IPS-18a (cell line): ENCODE measurements at regions not wholly inside any gene's neighbourhood (a gene's known extent, or its start where the extent isn't known, plus 50 kb on each side); places are given as distances from the start of the nearest gene placed in this dataset.
"Not testable (repeated sequence)": the region's sequence is repeated elsewhere in the genome, so short reads cannot be mapped to it uniquely, and the experiment has no call there.

Experiments
- H3K27ac ChIP-seq: one replicate; pipeline ENCODE4 v1.5.1; 2013; ENCODE audit warnings: low read length
- H3K27me3 ChIP-seq: one replicate; pipeline ENCODE4 v1.6.1; 2013; ENCODE audit warnings: mild to moderate bottlenecking, low read length; ENCODE audit not compliant: control insufficient read depth, insufficient read depth
- H3K36me3 ChIP-seq: one replicate; pipeline ENCODE4 v1.6.1; 2013; ENCODE audit warnings: low read depth, low read length; ENCODE audit not compliant: control insufficient read depth
- H3K4me1 ChIP-seq: one replicate; pipeline ENCODE4 v1.6.1; 2013; ENCODE audit warnings: low read depth, low read length; ENCODE audit not compliant: control insufficient read depth
- H3K4me3 ChIP-seq: one replicate; pipeline ENCODE4 v1.5.1; 2013; ENCODE audit warnings: low read length
- H3K9ac ChIP-seq: one replicate; pipeline ENCODE4 v1.6.1; 2013; ENCODE audit warnings: mild to moderate bottlenecking, low read length, moderate library complexity
- H3K9me3 ChIP-seq: one replicate; pipeline ENCODE4 v1.6.1; 2013; ENCODE audit warnings: low read depth, low read length; ENCODE audit not compliant: control insufficient read depth

DNA sequence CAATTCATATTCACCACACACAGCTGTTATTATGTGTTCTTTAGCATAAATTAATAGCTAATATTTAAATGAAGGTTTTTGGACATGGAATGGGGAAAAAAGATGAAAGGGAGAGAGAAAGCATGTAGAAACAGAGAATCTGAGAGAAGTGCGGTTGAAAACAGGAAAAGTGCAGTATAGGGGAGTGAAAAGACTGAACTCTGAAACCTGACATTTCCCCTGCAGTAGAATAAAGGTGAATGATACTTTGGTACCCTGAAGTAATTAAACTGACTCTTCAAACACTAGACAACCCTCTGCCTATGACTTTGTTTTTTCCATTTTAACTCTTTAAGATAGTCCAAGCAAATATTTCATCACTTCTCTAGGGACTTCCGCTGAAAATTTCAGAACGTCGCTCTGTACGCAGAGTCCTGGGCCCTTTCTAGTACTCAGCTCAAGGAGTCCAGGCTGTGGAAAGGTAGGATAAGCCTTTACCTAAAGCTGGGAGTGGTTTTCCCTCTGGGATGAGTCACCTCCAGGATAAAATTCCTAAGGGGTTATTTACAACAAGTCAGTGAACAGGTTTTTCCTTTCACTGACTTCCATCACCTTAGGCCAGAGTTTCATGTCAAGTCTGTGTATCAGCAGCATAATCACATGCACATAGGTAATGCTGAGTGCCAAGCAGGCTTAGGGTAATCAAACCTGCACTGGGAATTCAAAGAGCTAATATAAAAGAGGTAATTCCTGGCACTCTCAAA is 614.5 kb downstream of the PKHD1 start:
- peaks cover 4% of the 10 kb centered on the region for H3K4me1 ChIP-seq
- no peak overlapping the region for H3K9ac ChIP-seq
- H3K27me3 ChIP-seq = no peaks in the 10 kb centered on the region
- H3K4me3 ChIP-seq = no peak overlapping the region
- H3K27ac ChIP-seq = no peak overlapping the region
- no peaks in the 10 kb centered on the region for H3K9me3 ChIP-seq
- no peaks in the 10 kb centered on the region for H3K36me3 ChIP-seq

DNA sequence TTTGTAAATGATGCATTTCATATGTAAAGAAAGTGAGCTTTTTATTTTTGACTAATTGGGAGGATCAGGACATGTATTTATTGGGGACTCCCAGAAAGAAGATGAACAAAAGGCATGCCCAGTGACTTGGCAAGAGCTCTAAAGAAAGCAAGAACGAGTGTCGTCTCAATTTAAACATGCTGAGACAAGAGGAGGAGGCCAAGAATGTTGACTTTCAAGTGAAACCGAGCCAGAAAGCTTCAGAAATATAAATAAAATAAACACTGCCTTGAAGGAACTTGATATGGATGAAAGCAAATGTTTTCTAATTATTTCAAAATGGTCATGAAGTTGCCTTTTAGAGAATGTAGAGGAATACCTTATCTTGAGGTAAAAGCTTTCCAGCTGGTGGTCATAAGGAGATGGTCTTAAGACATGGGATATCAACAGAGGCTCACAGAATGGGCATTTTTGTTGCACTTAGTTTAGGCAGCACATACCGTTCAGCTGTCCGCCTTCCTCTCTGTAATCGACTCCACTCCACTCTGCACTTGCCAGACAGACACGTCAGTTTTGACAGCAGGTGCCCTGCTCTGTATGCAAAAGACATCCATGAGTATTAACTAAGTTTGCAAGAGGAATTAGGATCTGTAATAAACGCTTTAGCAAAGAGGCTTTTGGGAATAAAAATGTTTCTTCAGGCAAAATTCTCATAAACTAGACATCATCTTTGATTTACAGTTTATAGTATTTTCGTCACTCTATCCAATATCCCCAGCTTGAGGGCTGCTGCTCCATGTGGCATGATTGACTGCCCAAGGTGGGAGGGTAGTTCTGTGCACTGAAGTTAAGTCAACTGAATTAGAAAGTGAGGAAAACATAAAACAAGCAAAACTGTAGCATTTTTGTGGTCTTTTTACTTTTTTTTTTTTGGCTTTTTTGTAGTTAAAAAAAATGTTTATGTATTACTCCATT is 613.1 kb downstream of the PKHD1 start:
- Histone ChIP-seq H3K9ac (no peak overlapping the region), H3K36me3 (no peaks in the 10 kb centered on the region), H3K27me3 (no peaks in the 10 kb centered on the region), H3K4me3 (no peak overlapping the region), H3K4me1 (peaks cover 4% of the 10 kb centered on the region), H3K27ac (no peak overlapping the region), H3K9me3 (no peaks in the 10 kb centered on the region)

DNA sequence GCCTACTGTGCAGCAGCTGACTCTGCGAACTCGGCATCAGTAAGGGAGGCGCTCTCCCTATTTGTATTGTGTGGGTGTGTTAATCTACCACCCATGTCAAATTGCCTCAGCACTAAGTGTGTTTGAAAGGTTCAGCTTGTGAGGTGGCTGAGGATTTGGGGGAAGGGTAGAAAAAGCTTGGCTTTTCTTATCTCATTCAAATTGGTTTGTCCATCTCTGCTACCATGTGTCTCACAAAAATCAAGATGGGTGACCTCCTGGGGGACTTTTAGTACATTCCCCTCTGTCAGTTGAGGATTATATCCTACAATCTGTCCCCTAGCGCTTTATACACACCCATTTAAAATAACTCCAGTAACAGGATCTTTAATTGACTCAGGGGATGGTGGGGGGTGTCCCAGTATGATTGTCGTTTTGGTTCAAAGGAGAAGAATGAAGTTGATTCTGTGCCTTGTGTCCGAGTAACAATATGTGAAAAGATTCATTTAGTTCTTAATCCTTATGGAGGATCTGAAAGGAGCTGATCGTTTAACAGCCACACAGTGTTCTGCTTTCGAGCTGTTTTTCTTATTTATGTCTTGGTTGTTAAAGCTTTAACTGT is 609.6 kb downstream of the PKHD1 start:
- Histone ChIP-seq H3K9ac (no peak overlapping the region), H3K36me3 (no peaks in the 10 kb centered on the region), H3K27ac (no peak overlapping the region), H3K4me3 (no peak overlapping the region), H3K4me1 (peaks cover 4% of the 10 kb centered on the region), H3K27me3 (no peaks in the 10 kb centered on the region), H3K9me3 (no peaks in the 10 kb centered on the region)

DNA sequence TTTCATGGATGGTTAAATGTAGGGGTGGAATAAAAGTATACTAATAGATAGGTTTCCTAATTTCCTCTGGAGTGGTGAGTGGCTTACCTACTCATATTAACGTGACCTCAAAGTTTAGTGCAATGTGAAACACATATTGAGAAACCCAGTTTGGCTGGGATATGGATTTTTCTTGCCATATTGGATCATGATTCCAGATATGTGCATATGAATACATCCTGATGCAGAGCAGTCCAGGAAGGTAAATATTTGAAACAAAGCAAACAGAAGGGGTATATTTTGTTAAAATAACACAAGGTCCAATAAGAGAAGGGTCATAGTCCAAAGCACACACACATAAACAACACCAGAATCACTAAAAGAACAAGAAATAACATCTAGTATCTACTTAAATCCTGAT is 608.1 kb downstream of the PKHD1 start:
- Histone ChIP-seq H3K9me3 (no peaks in the 10 kb centered on the region), H3K4me1 (no peaks in the 10 kb centered on the region), H3K36me3 (no peaks in the 10 kb centered on the region), H3K27me3 (no peaks in the 10 kb centered on the region), H3K9ac (no peak overlapping the region), H3K4me3 (no peak overlapping the region), H3K27ac (no peak overlapping the region)

DNA sequence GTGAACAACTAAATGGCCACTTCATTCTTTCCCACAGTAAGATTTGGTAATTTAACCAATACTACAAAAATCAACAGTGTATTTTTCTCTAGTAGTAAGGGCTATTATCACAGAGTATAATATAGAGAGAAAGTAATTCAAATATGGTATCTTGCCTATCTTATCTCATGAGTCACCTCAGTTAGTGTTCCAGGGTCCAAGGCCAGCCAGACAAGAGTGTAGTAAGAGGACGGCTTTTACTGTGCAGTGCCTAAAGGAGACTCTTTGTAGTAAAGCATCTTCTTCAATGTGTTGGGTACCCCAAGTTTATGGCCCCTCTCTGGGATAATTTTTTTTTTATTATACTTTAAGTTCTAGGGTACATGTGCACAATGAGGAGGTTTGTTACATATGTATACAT is 607.4 kb downstream of the PKHD1 start:
- H3K4me1 ChIP-seq = no peaks in the 10 kb centered on the region
- no peak overlapping the region for H3K27ac ChIP-seq
- H3K27me3 ChIP-seq = no peaks in the 10 kb centered on the region
- no peaks in the 10 kb centered on the region for H3K9me3 ChIP-seq
- H3K4me3 ChIP-seq = no peak overlapping the region
- H3K9ac ChIP-seq = no peak overlapping the region
- no peaks in the 10 kb centered on the region for H3K36me3 ChIP-seq

DNA sequence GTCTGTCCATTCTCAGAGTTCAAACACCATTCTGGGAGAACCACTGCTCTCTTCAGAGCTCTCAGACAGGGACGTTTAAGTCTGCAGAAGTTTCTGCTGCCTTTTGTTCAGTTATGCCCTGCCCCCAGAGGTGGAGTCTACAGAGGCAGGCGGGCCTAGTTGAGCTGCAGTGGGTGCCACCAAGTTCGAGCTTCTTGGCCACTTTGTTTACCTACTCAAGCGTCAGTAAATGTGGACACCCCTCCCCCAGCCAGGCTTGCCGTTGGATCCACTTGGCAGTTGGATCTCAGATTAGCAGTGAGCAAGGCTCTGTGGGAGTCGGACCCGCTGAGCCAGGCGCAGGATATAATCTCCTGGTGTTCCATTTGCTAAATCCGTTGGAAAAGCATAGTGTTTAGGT is 601.5 kb downstream of the PKHD1 start:
- H3K36me3 ChIP-seq, H3K9me3 ChIP-seq, H3K27me3 ChIP-seq, H3K4me3 ChIP-seq, H3K9ac ChIP-seq, H3K4me1 ChIP-seq, H3K27ac ChIP-seq: not testable (repeated sequence)

DNA sequence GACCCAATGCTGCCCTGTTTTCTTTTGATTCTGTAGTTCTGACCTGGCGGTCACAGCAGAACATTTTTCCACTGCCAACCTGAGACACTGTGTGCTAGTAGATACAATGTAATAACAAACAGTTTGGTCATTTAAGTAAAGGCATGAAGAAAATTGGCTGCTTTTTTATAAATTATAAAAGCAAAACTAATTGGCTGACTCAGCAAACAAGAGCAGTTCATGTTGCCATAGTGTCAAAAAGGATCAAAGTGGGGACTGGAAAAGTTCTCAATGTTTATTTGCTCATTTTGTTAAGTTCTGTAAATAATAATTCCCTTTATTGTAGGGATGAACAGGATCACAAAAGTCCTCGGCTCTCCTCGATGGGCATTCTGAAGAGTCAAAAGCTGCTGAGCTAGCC is 599.5 kb downstream of the PKHD1 start:
- H3K27ac ChIP-seq = no peak overlapping the region
- H3K4me1 ChIP-seq = no peaks in the 10 kb centered on the region
- H3K9me3 ChIP-seq = peaks cover 3% of the 10 kb centered on the region
- H3K4me3 ChIP-seq = no peak overlapping the region
- H3K27me3 ChIP-seq = no peaks in the 10 kb centered on the region
- no peaks in the 10 kb centered on the region for H3K36me3 ChIP-seq
- no peak overlapping the region for H3K9ac ChIP-seq

DNA sequence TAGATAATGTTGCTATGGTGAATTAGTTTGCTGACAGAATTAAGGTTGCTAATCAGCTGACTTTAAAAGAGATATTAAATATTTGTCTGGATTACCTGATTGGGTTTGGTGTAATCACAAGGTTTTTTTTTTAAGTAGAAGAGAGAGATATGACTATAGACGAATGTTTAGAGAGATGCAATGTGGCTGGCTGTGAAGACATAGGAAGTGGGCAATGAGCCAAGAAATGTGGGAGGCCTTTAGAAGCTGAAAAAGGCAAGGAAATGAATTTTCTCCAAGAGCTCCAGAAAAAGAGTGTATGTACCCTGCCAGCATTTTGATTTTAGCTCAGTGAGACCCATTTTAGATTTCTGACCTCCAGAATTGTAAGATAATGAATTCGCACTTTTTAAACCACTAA is 598.3 kb downstream of the PKHD1 start:
- peaks cover 3% of the 10 kb centered on the region for H3K9me3 ChIP-seq
- H3K4me1 ChIP-seq = no peaks in the 10 kb centered on the region
- no peak overlapping the region for H3K9ac ChIP-seq
- H3K36me3 ChIP-seq = no peaks in the 10 kb centered on the region
- no peak overlapping the region for H3K27ac ChIP-seq
- H3K4me3 ChIP-seq = no peak overlapping the region
- no peaks in the 10 kb centered on the region for H3K27me3 ChIP-seq

DNA sequence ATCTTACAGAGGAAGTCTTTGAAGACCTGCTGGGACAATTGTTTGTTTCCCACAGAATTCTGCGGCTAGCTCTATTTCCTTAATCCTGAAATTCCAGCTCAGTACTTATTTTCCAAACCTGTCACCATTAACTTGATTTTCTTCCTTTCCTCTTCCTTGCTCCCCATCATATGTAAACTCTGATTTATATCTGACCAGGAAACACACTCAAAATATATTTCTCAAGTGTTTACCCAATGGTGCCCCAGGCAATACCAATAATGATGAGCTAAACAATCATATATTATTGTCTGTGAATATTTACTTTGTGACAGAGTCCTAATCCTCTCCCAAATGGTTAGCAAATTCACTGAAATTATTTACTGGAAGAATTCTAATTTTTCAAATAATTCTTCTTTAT is 597.3 kb downstream of the PKHD1 start:
- no peak overlapping the region for H3K9ac ChIP-seq
- no peaks in the 10 kb centered on the region for H3K27me3 ChIP-seq
- no peak overlapping the region for H3K27ac ChIP-seq

DNA sequence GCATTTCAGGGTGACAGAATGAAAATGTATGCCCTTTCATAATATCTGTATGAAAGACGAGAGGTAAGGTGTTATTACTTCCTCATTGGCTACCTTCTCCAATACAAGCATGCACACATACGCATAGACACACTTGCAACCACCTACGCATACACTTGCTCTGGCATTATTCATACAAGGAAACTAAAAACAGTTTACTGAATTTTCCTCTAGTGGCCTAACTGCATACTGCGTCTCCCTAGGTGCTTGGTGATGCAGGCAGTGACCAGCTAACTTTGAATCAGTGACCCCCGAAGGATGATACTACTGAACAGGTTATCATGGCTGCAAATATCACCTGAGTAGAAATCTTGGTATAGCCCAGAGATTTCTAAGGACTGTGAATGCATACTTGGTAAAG is 593.1 kb downstream of the PKHD1 start:
- Histone ChIP-seq H3K9me3 (no peaks in the 10 kb centered on the region), H3K36me3 (no peaks in the 10 kb centered on the region), H3K9ac (no peak overlapping the region), H3K27ac (no peak overlapping the region), H3K4me1 (peaks cover 15% of the 10 kb centered on the region), H3K27me3 (no peaks in the 10 kb centered on the region), H3K4me3 (no peak overlapping the region)

More for the DNA sequence above, 597.3 kb downstream of the PKHD1 start:
- Histone ChIP-seq H3K4me1 (peaks cover 8% of the 10 kb centered on the region), H3K36me3 (no peaks in the 10 kb centered on the region), H3K4me3 (no peak overlapping the region), H3K9me3 (peaks cover 3% of the 10 kb centered on the region)

DNA sequence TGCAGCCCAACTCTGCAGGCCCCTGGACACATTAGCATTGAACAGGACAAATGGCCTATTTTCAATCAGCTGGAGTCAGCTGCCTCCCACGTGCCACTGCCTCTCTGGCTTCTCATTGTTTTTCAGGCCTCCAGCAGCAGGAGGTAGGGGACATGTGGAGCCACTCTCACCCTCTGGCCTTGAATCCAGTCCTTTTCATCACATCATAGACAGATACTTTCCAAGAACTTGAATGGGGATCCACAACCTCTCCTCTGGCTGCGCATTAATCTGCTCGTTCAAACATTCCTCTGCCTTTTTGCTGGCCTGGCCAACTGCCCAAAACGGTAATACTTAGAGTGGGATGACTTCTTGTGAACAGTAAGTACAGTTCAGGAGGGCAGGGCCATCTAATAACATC is 592.3 kb downstream of the PKHD1 start:
- H3K4me3 ChIP-seq = no peak overlapping the region
- H3K27me3 ChIP-seq = no peaks in the 10 kb centered on the region
- no peaks in the 10 kb centered on the region for H3K36me3 ChIP-seq
- no peaks in the 10 kb centered on the region for H3K9me3 ChIP-seq
- H3K4me1 ChIP-seq = peaks cover 15% of the 10 kb centered on the region
- H3K27ac ChIP-seq = no peak overlapping the region
- no peak overlapping the region for H3K9ac ChIP-seq
